ENCODE measurements at regions not wholly inside any gene's neighbourhood (a gene's known extent, or its start where the extent isn't known, plus 50 kb on each side); places are given as distances from the start of the nearest gene placed in this dataset.

DNA sequence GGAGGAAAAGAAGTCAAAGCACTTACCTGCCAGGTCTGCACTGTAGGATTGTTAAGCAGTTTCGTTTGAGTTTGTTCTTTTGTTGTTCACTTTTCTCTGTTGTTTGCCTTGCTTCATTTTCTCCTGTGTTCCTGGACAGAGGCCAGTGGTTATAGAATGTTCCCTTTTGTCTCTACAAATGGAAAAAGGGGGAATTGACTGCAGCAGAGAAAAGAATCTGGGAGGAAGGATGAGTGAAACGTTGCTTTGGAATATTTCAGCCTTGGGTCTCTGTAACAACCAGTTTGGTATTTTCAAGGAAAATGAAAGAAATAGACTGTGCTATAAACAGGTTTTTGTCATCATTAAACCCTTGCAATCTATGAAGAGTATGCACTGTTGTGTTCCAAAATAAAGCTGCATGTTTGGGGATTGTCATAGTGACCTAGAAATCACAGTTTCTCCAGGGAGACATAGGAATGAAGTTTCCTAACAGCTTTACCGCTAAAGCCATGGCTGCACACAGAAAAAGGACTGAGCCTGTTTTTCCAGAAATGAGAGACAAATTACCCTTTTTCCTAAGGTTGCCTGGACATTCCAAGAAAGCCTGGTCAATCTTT is 60.8 kb upstream of the HABP2 start:
- TF ChIP-seq, protein P1, sequence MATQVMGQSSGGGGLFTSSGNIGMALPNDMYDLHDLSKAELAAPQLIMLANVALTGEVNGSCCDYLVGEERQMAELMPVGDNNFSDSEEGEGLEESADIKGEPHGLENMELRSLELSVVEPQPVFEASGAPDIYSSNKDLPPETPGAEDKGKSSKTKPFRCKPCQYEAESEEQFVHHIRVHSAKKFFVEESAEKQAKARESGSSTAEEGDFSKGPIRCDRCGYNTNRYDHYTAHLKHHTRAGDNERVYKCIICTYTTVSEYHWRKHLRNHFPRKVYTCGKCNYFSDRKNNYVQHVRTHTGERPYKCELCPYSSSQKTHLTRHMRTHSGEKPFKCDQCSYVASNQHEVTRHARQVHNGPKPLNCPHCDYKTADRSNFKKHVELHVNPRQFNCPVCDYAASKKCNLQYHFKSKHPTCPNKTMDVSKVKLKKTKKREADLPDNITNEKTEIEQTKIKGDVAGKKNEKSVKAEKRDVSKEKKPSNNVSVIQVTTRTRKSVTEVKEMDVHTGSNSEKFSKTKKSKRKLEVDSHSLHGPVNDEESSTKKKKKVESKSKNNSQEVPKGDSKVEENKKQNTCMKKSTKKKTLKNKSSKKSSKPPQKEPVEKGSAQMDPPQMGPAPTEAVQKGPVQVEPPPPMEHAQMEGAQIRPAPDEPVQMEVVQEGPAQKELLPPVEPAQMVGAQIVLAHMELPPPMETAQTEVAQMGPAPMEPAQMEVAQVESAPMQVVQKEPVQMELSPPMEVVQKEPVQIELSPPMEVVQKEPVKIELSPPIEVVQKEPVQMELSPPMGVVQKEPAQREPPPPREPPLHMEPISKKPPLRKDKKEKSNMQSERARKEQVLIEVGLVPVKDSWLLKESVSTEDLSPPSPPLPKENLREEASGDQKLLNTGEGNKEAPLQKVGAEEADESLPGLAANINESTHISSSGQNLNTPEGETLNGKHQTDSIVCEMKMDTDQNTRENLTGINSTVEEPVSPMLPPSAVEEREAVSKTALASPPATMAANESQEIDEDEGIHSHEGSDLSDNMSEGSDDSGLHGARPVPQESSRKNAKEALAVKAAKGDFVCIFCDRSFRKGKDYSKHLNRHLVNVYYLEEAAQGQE (IDR thresholded peaks at IDR 0.05; ENCODE audit: insufficient read depth in 1 of 2, low read depth in 2 of 2, low read length in 2 of 2): no peak
- TF ChIP-seq SIN3A (IDR thresholded peaks at IDR 0.05; ENCODE audit: borderline replicate concordance, insufficient read depth, low read length) (no peak), POLR2AphosphoS5 (IDR thresholded peaks at IDR 0.05; ENCODE audit: low read depth, low read length) (no peak), FOXP2 (optimal IDR thresholded peaks at IDR 0.05; ENCODE audit: borderline replicate concordance, extremely low read depth, extremely low read length, insufficient read depth) (no peak)

DNA sequence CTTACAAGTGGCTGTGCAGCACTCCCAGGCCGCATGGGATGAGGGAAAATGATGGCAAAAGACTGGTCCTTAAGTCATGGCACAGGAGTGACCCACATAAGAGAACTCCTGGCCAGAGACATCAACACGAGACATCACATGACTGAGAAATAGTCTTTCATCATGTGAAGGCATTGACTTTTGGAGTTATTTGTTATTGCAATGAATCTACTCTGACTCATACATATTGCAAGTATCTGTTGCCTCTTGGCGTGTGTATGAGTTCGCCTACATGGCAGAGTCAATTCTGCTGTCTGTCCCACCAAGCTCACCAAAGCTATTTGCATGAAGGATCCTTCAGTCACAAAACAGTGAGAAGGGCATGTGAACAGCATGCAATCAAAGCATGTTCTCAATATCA is 59.7 kb upstream of the HABP2 start:
- TF ChIP-seq SIN3A (IDR thresholded peaks at IDR 0.05; ENCODE audit: borderline replicate concordance, insufficient read depth, low read length) (no peak), POLR2AphosphoS5 (IDR thresholded peaks at IDR 0.05; ENCODE audit: low read depth, low read length) (no peak), TAF1 (IDR thresholded peaks at IDR 0.05; ENCODE audit: borderline replicate concordance, insufficient read depth, low read length) (no peak), FOXP2 (optimal IDR thresholded peaks at IDR 0.05; ENCODE audit: borderline replicate concordance, extremely low read depth, extremely low read length, insufficient read depth) (no peak)
- TF ChIP-seq, protein P1 (IDR thresholded peaks at IDR 0.05; ENCODE audit: insufficient read depth in 1 of 2, low read depth in 2 of 2, low read length in 2 of 2): no peak

DNA sequence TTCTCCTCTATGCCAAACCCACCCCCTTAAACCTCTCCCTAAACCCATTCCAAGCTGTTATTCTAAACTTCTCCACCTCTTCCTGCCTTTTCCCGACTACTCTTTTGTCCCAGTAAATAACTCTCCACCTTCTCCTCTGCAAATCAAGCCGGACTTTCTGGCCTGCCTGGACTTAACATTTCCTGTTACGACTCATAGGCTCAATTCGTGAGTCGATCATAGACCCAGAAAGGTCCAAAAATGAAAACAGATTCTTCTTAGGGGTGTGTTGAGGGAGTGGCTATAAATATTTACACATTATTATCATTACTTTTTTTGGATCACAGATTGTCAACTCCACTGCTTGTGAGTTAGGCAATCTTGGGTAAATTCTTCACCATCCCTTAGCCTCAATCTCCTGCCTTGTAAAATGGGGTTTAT is 59.0 kb upstream of the HABP2 start:
- TF ChIP-seq POLR2AphosphoS5 (IDR thresholded peaks at IDR 0.05; ENCODE audit: low read depth, low read length): no peak
- no peak for TF ChIP-seq SIN3A (IDR thresholded peaks at IDR 0.05; ENCODE audit: borderline replicate concordance, insufficient read depth, low read length)
- TF ChIP-seq FOXP2 (optimal IDR thresholded peaks at IDR 0.05; ENCODE audit: borderline replicate concordance, extremely low read depth, extremely low read length, insufficient read depth): no peak
- TF ChIP-seq, protein P1 (IDR thresholded peaks at IDR 0.05; ENCODE audit: insufficient read depth in 1 of 2, low read depth in 2 of 2, low read length in 2 of 2): no peak
- no peak for TF ChIP-seq TAF1 (IDR thresholded peaks at IDR 0.05; ENCODE audit: borderline replicate concordance, insufficient read depth, low read length)

DNA sequence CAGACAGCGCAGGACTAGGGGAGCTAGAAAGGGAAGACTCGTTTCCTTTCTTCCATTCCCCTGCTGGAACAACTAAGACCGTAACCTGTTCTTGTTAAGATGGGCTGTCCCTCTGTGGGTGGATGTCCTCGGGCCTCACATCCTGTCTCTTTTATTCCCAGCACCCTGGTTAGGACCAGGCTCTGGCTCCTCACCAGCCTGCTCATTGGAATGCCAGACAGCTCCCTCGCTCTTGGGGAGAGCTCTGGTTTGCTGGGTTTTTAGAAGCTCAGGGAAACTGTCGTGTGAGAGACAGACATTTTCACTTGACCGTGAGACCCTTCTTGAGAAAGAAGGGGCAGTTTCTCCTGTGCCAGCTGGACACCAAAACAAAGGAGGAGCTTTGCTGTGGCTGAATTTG is 58.1 kb upstream of the HABP2 start:
- TF ChIP-seq FOXP2 (optimal IDR thresholded peaks at IDR 0.05; ENCODE audit: borderline replicate concordance, extremely low read depth, extremely low read length, insufficient read depth) (no peak), TAF1 (IDR thresholded peaks at IDR 0.05; ENCODE audit: borderline replicate concordance, insufficient read depth, low read length) (no peak), POLR2AphosphoS5 (IDR thresholded peaks at IDR 0.05; ENCODE audit: low read depth, low read length) (no peak), SIN3A (IDR thresholded peaks at IDR 0.05; ENCODE audit: borderline replicate concordance, insufficient read depth, low read length) (no peak)
- TF ChIP-seq, protein P1 (IDR thresholded peaks at IDR 0.05; ENCODE audit: insufficient read depth in 1 of 2, low read depth in 2 of 2, low read length in 2 of 2): no peak

DNA sequence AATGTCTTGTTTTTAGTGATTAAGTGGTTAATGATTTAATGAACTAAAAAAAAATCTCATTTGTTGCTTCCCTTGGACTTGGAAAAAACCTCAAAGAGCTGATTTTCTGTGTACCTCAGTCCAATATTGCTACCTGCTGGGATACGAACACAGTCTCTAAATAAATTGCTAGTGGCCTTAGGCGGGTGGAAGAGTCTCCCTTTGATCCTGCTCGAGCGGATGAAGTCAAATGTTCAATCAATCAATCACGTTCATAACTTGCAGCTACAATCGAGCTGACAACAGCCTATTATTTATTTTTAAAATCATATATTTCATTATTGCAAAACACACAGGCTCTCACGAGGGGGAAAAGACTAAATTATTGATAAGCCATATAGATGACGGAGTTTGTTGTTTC is 57.3 kb upstream of the HABP2 start:
- no peak for TF ChIP-seq SIN3A (IDR thresholded peaks at IDR 0.05; ENCODE audit: borderline replicate concordance, insufficient read depth, low read length)
- TF ChIP-seq, protein P1 (IDR thresholded peaks at IDR 0.05; ENCODE audit: insufficient read depth in 1 of 2, low read depth in 2 of 2, low read length in 2 of 2): no peak
- no peak for TF ChIP-seq FOXP2 (optimal IDR thresholded peaks at IDR 0.05; ENCODE audit: borderline replicate concordance, extremely low read depth, extremely low read length, insufficient read depth)
- no peak for TF ChIP-seq TAF1 (IDR thresholded peaks at IDR 0.05; ENCODE audit: borderline replicate concordance, insufficient read depth, low read length)
- TF ChIP-seq POLR2AphosphoS5 (IDR thresholded peaks at IDR 0.05; ENCODE audit: low read depth, low read length): no peak

All from PFSK-1 (cell line).